Epithelial cell of proximal tubule (primary cell): ENCODE measurements at regions not wholly inside any gene's neighbourhood (a gene's known extent, or its start where the extent isn't known, plus 50 kb on each side); places are given as distances from the start of the nearest gene placed in this dataset.

Experiments
- DNase-seq: peaks from one replicate; pipeline ENCODE4 v3.0.0-alpha.2; 2011; ENCODE audit warnings: low read depth
- H3K4me3 ChIP-seq: 2 replicates; pipeline ENCODE4 v1.5.1; 2011; ENCODE audit warnings: low read depth, mild to moderate bottlenecking, low read length
- CTCF ChIP-seq: conservative IDR thresholded peaks from 2 replicates; pipeline ENCODE4 v1.5.1; 2012; ENCODE audit warnings: low read depth, mild to moderate bottlenecking, low read length

- H3K4me3 ChIP-seq, result no peak overlapping the region
- no peak for DNase-seq
- TF ChIP-seq CTCF, result no peak
These were observed 284.7 kb upstream of the IRX2 start for GRCh38 chr5:3036041-3036788.

- DNase-seq, result no peak
- no peak for TF ChIP-seq CTCF
- no peak overlapping the region for H3K4me3 ChIP-seq
These were observed 284.0 kb upstream of the IRX2 start for GRCh38 chr5:3035452-3035851.

- DNase-seq, result no peak
- TF ChIP-seq CTCF, result no peak
- H3K4me3 ChIP-seq, result no peak overlapping the region
These were observed 283.4 kb upstream of the IRX2 start for GRCh38 chr5:3034881-3035280.

GRCh38 chr5:3034449-3034848 is 283.0 kb upstream of the IRX2 start:
- no peak for TF ChIP-seq CTCF
- DNase-seq, result no peak
- H3K4me3 ChIP-seq, result no peak overlapping the region

GRCh38 chr5:3033033-3033755 is 281.7 kb upstream of the IRX2 start:
- no peak for TF ChIP-seq CTCF
- DNase-seq, result no peak
- no peak overlapping the region for H3K4me3 ChIP-seq

GRCh38 chr5:3032513-3032912 is 281.0 kb upstream of the IRX2 start:
- no peak for DNase-seq
- no peak for TF ChIP-seq CTCF
- no peak overlapping the region for H3K4me3 ChIP-seq
